Cardiac muscle cell (in vitro differentiated cells and primary cell): ENCODE measurements at regions not wholly inside any gene's neighbourhood (a gene's known extent, or its start where the extent isn't known, plus 50 kb on each side); places are given as distances from the start of the nearest gene placed in this dataset.
"Not testable (repeated sequence)": the region's sequence is repeated elsewhere in the genome, so short reads cannot be mapped to it uniquely, and the experiment has no call there.

Source experiments
- DNase-seq, 2 donors: peaks; one replicate each; pipeline versions ENCODE4 v3.0.0 to v3.0.0-alpha.2; 2010 to 2017; ENCODE audit warnings: low read depth in 1 of 2, low spot score in 1 of 2
- H3K27ac ChIP-seq: fragments of 200-600 bp; sonication (generic); 2 replicates; pipeline ENCODE4 v1.5.1; 2016
- H3K27me3 ChIP-seq: fragments of 200-600 bp; sonication (generic); 2 replicates; pipeline ENCODE4 v1.6.0; 2016; ENCODE audit warnings: control low read depth
- H3K36me3 ChIP-seq: fragments of 200-600 bp; sonication (generic); 2 replicates; pipeline ENCODE4 v1.5.1; 2016; ENCODE audit warnings: control low read depth
- H3K4me1 ChIP-seq: fragments of 200-600 bp; sonication (generic); 2 replicates; pipeline ENCODE4 v1.8.1; 2017; ENCODE audit warnings: low read depth, mild to moderate bottlenecking, mixed run types
- H3K4me3 ChIP-seq: fragments of 200-600 bp; sonication (generic); 2 replicates; pipeline ENCODE4 v1.5.1; 2016; ENCODE audit warnings: mild to moderate bottlenecking
- H3K9me3 ChIP-seq: fragments of 200-600 bp; sonication (generic); 2 replicates; pipeline ENCODE4 v1.5.1; 2017; ENCODE audit warnings: low read depth, mild to moderate bottlenecking, control low read depth
- TF ChIP-seq, protein P1 (sequence below): IDR thresholded peaks from 2 replicates; pipeline ENCODE4 v1.5.1; 2012; ENCODE audit warnings: low read depth, mild to moderate bottlenecking, low read length

DNA sequence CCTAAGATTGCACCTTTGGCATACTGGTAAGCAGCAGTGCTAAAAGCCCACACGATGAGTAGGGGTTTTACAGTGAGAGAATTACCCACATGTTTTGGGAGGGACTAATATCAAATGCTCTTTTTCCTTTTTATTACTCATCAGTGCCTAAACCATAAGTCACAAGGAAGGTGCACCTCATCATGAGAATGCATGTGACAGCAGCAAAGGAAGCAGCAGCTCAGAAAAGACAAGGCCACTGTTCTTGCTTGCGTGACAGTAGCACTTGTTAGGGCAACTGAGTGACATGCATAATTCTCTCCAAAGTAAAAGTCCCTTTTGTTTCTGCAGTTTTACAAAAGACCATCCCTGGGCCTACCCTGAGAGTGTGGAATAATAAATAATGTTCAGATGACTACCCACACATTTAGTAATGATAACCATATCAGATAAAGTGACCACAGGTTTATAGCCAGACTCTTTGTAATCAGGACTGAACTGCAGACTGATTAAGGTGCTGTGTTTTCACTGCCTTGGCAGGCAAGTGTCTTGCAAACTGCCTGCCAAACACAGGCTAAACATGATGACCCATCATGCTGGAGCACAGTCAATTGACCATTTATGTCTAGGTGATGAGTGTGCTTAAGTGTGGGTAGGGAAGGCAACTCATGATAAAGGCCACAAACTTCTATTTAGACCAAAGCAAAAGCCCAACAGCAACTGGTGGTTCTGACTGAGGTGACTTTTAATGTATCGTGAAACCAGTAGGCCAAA, 1751.4 kb downstream of the TP53TG3F start:
- no peaks in the 10 kb centered on the region for H3K36me3 ChIP-seq
- TF ChIP-seq, protein P1, sequence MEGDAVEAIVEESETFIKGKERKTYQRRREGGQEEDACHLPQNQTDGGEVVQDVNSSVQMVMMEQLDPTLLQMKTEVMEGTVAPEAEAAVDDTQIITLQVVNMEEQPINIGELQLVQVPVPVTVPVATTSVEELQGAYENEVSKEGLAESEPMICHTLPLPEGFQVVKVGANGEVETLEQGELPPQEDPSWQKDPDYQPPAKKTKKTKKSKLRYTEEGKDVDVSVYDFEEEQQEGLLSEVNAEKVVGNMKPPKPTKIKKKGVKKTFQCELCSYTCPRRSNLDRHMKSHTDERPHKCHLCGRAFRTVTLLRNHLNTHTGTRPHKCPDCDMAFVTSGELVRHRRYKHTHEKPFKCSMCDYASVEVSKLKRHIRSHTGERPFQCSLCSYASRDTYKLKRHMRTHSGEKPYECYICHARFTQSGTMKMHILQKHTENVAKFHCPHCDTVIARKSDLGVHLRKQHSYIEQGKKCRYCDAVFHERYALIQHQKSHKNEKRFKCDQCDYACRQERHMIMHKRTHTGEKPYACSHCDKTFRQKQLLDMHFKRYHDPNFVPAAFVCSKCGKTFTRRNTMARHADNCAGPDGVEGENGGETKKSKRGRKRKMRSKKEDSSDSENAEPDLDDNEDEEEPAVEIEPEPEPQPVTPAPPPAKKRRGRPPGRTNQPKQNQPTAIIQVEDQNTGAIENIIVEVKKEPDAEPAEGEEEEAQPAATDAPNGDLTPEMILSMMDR, result no peak
- no peaks in the 10 kb centered on the region for H3K4me1 ChIP-seq
- H3K4me3 ChIP-seq, result no peak overlapping the region
- no peak overlapping the region for H3K27ac ChIP-seq
- peaks cover 5% of the 10 kb centered on the region for H3K9me3 ChIP-seq
- DNase-seq, result no peak
- H3K27me3 ChIP-seq, result no peaks in the 10 kb centered on the region

DNA sequence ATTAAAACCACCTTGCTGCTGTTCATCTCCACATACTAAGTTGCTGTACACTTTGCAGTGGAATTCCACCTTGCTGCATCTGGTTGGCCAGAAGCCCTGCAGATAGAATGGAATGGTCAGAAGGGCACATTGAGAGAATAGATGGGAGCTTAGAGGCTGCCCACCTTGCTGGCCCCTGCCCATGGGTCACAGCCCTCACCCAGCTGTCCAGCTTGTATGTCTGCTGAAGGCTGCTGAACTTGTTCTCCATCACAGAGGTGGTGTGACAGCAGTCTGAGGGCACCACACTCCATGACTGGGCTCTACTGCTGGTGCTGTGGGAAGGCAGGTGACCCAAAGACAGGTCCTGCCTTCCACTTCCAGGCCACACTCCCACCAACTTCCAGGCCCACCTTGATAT, 1755.4 kb downstream of the TP53TG3F start:
- no peaks in the 10 kb centered on the region for H3K27me3 ChIP-seq

DNA sequence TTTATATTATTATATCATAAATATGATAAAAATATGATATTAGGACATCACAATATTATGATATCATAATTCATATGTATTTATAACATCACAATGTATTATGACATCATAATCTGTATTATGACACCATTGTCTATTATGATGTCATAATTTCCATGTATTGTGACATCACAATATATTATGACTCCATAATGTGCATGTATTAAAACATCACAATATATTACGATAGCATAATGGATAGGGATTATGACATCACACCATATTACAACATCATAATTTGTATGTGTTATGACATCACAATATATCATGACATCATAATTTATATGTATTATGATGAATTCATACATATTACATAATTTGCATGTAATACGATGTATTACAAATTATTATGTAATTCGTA, 1755.9 kb downstream of the TP53TG3F start:
- H3K9me3 ChIP-seq, result peaks cover 5% of the 10 kb centered on the region
- H3K36me3 ChIP-seq, result no peaks in the 10 kb centered on the region
- H3K27ac ChIP-seq, result no peak overlapping the region
- TF ChIP-seq, protein P1, result no peak
- no peaks in the 10 kb centered on the region for H3K4me1 ChIP-seq
- no peaks in the 10 kb centered on the region for H3K27me3 ChIP-seq
- DNase-seq, result no peak
- H3K4me3 ChIP-seq, result no peak overlapping the region

More for the DNA sequence above, 1755.4 kb downstream of the TP53TG3F start:
- TF ChIP-seq, protein P1, result no peak
- Histone ChIP-seq H3K4me1 (no peaks in the 10 kb centered on the region), H3K9me3 (peaks cover 5% of the 10 kb centered on the region), H3K36me3 (no peaks in the 10 kb centered on the region), H3K27ac (no peak overlapping the region), H3K4me3 (no peak overlapping the region)
- DNase-seq, result no peak

DNA sequence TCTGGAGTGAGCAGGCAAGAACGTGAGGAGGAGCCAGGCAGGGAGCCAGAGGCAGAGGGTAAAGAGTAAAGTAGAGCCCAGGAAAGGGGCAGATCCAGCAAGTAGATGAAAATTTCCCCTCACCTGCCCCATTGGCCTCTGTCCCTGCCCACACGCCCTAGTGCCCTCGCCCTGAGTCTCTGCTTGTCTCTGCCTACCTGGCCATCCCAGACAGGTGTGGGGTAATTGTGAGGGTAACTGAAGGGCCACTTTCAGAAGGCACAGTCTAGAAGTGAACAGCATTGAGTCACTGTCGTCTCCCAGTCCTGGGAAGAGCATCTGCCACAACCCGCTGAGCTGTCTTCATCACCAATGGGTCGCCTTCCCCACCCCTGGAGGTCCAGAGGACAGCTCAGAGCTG, 1756.8 kb downstream of the TP53TG3F start:
- not testable (repeated sequence) for H3K4me3 ChIP-seq, H3K27ac ChIP-seq, DNase-seq, H3K36me3 ChIP-seq, H3K4me1 ChIP-seq, H3K9me3 ChIP-seq, H3K27me3 ChIP-seq

DNA sequence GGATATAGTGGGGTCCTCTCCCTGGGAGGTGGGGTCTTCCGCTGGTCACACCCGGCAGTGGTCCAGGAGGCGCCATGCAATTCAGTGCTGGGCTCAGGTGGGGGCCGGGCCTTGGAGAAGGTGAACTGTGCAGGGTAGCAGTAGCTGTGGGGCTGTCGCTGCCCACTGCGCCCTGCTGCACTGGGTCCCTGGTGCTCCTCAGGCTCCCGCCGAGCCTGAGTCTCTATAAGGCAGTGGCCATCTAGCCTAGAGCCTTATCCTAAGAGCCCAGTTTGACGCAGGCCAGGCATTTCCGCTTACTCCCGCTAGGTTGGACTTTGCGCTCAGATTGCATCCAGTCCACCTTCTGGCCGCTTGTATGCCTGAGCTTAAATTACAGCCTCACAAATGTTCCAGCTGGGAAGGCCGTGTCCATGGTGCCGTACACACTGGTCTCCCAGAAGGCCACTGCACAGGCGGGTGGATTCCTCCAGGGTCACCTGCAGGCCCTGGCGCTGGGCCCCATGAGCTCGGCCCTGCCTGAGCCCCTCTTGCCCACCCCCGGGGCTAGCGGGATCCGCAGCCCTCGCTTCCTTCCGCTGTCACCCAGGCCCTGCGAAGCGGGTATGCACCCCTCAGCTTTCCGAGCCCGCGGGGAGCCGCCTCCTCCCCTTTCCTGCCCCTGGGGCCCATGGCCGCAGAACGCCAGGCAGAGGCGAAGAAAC, 1762.2 kb downstream of the TP53TG3F start:
- H3K27me3 ChIP-seq, result no peaks in the 10 kb centered on the region
- H3K36me3 ChIP-seq, result no peaks in the 10 kb centered on the region
- H3K27ac ChIP-seq, result no peak overlapping the region
- H3K4me1 ChIP-seq, result no peaks in the 10 kb centered on the region
- peaks cover 6% of the 10 kb centered on the region for H3K9me3 ChIP-seq
- H3K4me3 ChIP-seq, result no peak overlapping the region
- TF ChIP-seq, protein P1, result no peak
- DNase-seq, result no peak

DNA sequence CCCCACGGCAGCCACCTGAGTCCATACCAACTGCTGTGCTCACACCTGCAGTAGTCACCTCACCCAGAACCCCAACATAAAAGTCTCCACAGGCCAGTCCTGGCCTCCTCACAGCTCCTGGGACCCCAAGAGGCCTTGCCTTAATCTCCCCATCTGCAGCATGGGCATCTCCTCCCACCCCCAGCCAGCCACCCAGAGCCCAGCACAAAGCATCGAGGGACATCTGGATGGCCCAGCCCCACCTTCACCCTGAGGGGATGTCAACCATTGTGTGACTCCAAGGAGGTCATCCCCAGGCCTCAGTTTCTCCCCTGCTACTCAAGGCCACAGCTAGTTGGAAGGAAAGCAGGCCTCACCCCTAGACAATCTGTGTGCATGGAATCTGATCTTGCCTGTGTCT, 1775.3 kb downstream of the TP53TG3F start:
- H3K27me3 ChIP-seq, result no peaks in the 10 kb centered on the region
- TF ChIP-seq, protein P1, result no peak
- no peaks in the 10 kb centered on the region for H3K9me3 ChIP-seq
- no peak for DNase-seq
- H3K36me3 ChIP-seq, result no peaks in the 10 kb centered on the region
- H3K4me1 ChIP-seq, result no peaks in the 10 kb centered on the region
- H3K27ac ChIP-seq, result no peak overlapping the region
- H3K4me3 ChIP-seq, result no peak overlapping the region
